ENCODE measurements at regions not wholly inside any gene's neighbourhood (a gene's known extent, or its start where the extent isn't known, plus 50 kb on each side); places are given as distances from the start of the nearest gene placed in this dataset.

DNA sequence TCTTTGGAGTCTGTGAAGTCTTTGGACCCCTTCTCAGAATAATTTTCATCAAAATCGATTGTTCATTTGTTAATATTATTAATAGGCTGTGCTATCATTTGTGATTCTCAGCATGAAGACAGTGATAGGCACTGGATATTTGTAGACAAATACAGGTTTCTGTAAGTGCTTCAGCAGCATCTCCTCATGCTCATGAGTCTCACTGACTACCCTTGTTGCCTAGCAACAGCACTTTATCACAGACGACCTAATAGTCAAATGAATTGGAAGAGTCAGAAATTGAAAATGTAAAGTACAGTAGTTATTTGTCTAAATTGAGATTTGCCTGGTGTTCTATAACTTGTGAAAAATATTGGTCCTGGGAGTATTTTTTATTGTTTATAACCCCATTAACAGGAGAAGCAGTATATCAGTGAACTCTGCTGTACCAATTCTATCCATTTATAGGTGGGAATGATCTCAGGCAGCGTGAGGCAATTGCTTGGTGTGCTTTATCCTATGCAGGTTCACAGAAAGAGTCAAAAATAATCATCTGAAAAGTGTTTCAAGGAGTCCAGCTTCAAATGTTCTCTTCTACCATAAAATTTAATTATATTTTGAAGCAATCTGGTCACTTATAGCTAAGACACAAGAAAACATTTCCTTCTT lies 684.6 kb downstream of the RFPL4B start:
- WGBS, 2 donors = 49 to 56% methylated on average over 3 of the region's 3 CpGs
- Histone ChIP-seq H3K27ac (no peak overlapping the region), H3K27me3 (peaks cover 0 to 20% (median 0%) of the 10 kb centered on the region in 4 donors), H3K4me3 (no peak overlapping the region), H3K9me3 (no peaks in the 10 kb centered on the region), H3K4me1 (no peaks in the 10 kb centered on the region), H3K36me3 (no peaks in the 10 kb centered on the region)
- intact Hi-C loops (cut with DNase I) = no loop called here
- no peak for TF ChIP-seq CTCF (IDR thresholded peaks at IDR 0.05)
- TF ChIP-seq POLR2A (IDR thresholded peaks at IDR 0.05) = no peak
- DNase-seq = no peak

DNA sequence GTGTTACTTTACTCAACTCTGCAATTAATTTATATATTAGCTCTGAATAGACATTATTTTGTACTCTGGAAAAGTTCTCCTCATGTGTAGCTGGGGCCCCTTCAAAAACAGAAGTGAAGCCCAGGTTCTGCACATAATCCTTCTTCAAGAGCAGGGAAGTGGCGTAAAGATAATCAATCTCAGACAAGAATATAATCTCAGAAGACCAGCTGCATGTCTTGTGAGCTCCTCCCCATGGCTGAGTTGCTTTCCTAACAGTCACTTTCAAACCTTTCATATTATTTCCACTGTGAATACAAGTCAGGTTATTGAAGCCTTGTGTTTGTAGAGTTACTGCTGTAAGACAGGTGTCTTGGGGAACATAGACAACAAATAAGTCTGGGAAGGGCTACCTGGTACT lies 691.9 kb downstream of the RFPL4B start:
- no peaks in the 10 kb centered on the region for H3K4me1 ChIP-seq
- DNase-seq = no peak
- 83 to 100% methylated on average over 1 of the region's 1 CpG for WGBS, 2 donors
- intact Hi-C loops (cut with DNase I) = no loop called here
- no peak overlapping the region for H3K27ac ChIP-seq
- no peak overlapping the region for H3K4me3 ChIP-seq
- H3K36me3 ChIP-seq = no peaks in the 10 kb centered on the region
- TF ChIP-seq CTCF (IDR thresholded peaks at IDR 0.05) (no peak), POLR2A (IDR thresholded peaks at IDR 0.05) (no peak)
- H3K27me3 ChIP-seq = peaks cover 0 to 30% (median 0%) of the 10 kb centered on the region in 4 donors
- H3K9me3 ChIP-seq = no peaks in the 10 kb centered on the region

DNA sequence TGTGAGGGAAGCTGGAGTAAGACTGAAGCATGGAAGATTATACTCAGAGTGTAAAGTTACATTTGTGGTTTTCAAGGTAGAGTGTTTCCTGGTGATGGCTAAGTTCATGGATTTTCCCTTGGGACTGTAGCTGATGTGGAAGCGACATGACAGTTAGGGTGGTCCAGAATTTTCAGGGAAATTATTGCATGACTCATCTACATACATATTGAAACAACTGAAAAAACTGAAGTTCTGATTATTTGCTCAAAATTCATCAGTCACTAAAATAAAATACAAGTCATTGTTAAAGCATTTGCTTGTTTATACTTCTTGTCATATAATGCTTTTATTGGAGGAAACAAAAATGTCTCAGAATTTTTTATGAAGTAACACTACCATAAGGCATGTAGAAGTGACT lies 700.0 kb downstream of the RFPL4B start:
- no peaks in the 10 kb centered on the region for H3K9me3 ChIP-seq
- intact Hi-C loops (cut with DNase I) = no loop called here
- TF ChIP-seq CTCF (IDR thresholded peaks at IDR 0.05) (no peak), POLR2A (IDR thresholded peaks at IDR 0.05) (no peak)
- H3K27ac ChIP-seq = no peak overlapping the region
- DNase-seq = no peak
- no peaks in the 10 kb centered on the region for H3K27me3 ChIP-seq
- H3K4me1 ChIP-seq = no peaks in the 10 kb centered on the region
- no peaks in the 10 kb centered on the region for H3K36me3 ChIP-seq
- WGBS, 2 donors = 50% methylated on average over 1 of the region's 1 CpG; no CpG with 5 or more reads in 1 of the 2 donors
- H3K4me3 ChIP-seq = no peak overlapping the region

GRCh38 chr6:113047932-113048331 lies 700.8 kb downstream of the RFPL4B start:
- no peaks in the 10 kb centered on the region for H3K9me3 ChIP-seq
- H3K4me1 ChIP-seq = no peaks in the 10 kb centered on the region
- DNase-seq = no peak
- TF ChIP-seq CTCF (IDR thresholded peaks at IDR 0.05) (no peak), POLR2A (IDR thresholded peaks at IDR 0.05) (no peak)
- H3K36me3 ChIP-seq = no peaks in the 10 kb centered on the region
- intact Hi-C loops (cut with DNase I) = no loop called here
- 87% methylated on average over 2 of the region's 2 CpGs for whole genome bisulfite sequencing, 2 donors
- no peaks in the 10 kb centered on the region for H3K27me3 ChIP-seq
- H3K4me3 ChIP-seq = no peak overlapping the region
- no peak overlapping the region for H3K27ac ChIP-seq

DNA sequence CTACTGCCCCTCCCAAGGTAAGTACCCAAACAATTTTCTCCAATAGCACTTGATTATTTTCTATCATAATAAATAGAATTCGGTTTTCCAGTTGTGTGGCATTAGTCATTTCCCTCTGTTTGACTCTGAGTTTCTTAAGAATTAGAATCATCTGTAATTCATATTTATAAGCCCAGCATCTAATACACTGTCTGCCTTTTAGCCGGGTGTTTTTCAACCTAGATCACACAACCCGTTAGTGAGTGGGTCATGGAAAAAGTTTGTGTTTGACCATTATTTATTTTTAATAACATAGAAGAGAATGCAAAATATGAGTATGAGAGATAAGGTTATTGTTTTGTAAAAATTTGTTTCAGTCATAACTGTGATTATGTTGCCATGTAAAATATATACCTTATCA lies 701.6 kb downstream of the RFPL4B start:
- WGBS, 2 donors = 68 to 76% methylated on average over 3 of the region's 3 CpGs
- Histone ChIP-seq H3K36me3 (no peaks in the 10 kb centered on the region), H3K9me3 (no peaks in the 10 kb centered on the region), H3K27ac (no peak overlapping the region), H3K4me1 (no peaks in the 10 kb centered on the region), H3K27me3 (no peaks in the 10 kb centered on the region), H3K4me3 (no peak overlapping the region)
- intact Hi-C loops (cut with DNase I) = no loop called here
- TF ChIP-seq POLR2A (IDR thresholded peaks at IDR 0.05) (no peak), CTCF (IDR thresholded peaks at IDR 0.05) (no peak)
- DNase-seq = no peak

All from esophagus squamous epithelium (tissue), 5 donors.